H1 (cell line): ENCODE measurements at regions not wholly inside any gene's neighbourhood (a gene's known extent, or its start where the extent isn't known, plus 50 kb on each side); places are given as distances from the start of the nearest gene placed in this dataset.

ENCODE experiments used
- CTCF ChIA-PET: fragments of 300-600 bp; sonication (Branson Sonifier 250); formaldehyde crosslinking; loops from one replicate; lab custom pipeline; 2021; ENCODE audit not compliant: partially characterized antibody; lab: Charles Lee
- POLR2A ChIA-PET: fragments of 300-600 bp; sonication (Branson Sonifier 250); formaldehyde crosslinking; loops from one replicate; lab custom pipeline; 2021; ENCODE audit warnings: inconsistent platforms; ENCODE audit not compliant: partially characterized antibody; lab: Charles Lee
- DNase-seq, 2 experiments: peaks; one replicate each; pipeline versions ENCODE4 v3.0.0 to v3.0.0-alpha.2; 2010 to 2022; ENCODE audit warnings: low spot score in 2 of 2, low read depth in 1 of 2, mixed read lengths in 1 of 2
- FAIRE-seq: peaks from 2 replicates; lab custom pipeline; 2011; peaks lifted over from hg19 to GRCh38; lab: Jason Lieb, UNC
- H2AFZ ChIP-seq: 2 replicates; pipeline ENCODE4 v1.8.1; 2012; ENCODE audit warnings: low read length, inconsistent platforms
- H2AK5ac ChIP-seq: 2 replicates; pipeline ENCODE4 v1.6.1; 2013; ENCODE audit warnings: low read depth, low read length
- H2BK120ac ChIP-seq: replicated peaks from 2 replicates; pipeline ENCODE3; 2013; ENCODE audit warnings: low read depth, low read length, inconsistent platforms
- H2BK12ac ChIP-seq: 2 replicates; pipeline ENCODE4 v1.6.1; 2013; ENCODE audit warnings: low read depth, low read length
- H2BK15ac ChIP-seq: 2 replicates; pipeline ENCODE4 v1.6.1; 2013; ENCODE audit warnings: low read length
- H2BK20ac ChIP-seq: 2 replicates; pipeline ENCODE4 v1.6.1; 2013; ENCODE audit warnings: low read length
- H2BK5ac ChIP-seq: 2 replicates; pipeline ENCODE4 v1.6.1; 2013; ENCODE audit warnings: low read depth, low read length
- H3K14ac ChIP-seq: 2 replicates; pipeline ENCODE4 v1.6.1; 2013; ENCODE audit warnings: inconsistent platforms; ENCODE audit not compliant: insufficient read length
- H3K18ac ChIP-seq: 2 replicates; pipeline ENCODE4 v1.6.1; 2013; ENCODE audit warnings: low read length; ENCODE audit errors: extremely low read depth
- H3K23ac ChIP-seq: 2 replicates; pipeline ENCODE4 v1.6.1; 2013; ENCODE audit warnings: inconsistent platforms; ENCODE audit not compliant: insufficient read length
- H3K23me2 ChIP-seq: 2 replicates; pipeline ENCODE4 v1.6.1; 2013; ENCODE audit warnings: low read depth, low read length
- H3K27ac ChIP-seq: 2 replicates; pipeline ENCODE4 v1.6.1; 2011; ENCODE audit warnings: low read depth, low read length, inconsistent platforms
- H3K27me3 ChIP-seq, 4 experiments: replicated peaks in 1 of 4; 1 replicate in 1 of 4; 2 replicates in 3 of 4; pipeline versions ENCODE4 v1.6.1 to v1.8.1; 2011 to 2013; ENCODE audit warnings: low read length in 3 of 4, mild to moderate bottlenecking in 3 of 4, inconsistent platforms in 2 of 4, mixed read lengths in 2 of 4, moderate library complexity in 1 of 4; ENCODE audit not compliant: control insufficient read depth in 3 of 4, insufficient read depth in 3 of 4; ENCODE audit errors: extremely low read depth in 1 of 4
- H3K36me3 ChIP-seq, 4 experiments: 2 replicates each; pipeline versions ENCODE4 v1.6.1 to v1.8.1; 2011 to 2013; ENCODE audit warnings: mild to moderate bottlenecking in 4 of 4, low read length in 3 of 4, moderate library complexity in 2 of 4, control low read depth in 1 of 4, inconsistent platforms in 1 of 4; ENCODE audit not compliant: insufficient read depth in 4 of 4, control insufficient read depth in 2 of 4
- H3K4ac ChIP-seq: replicated peaks from 2 replicates; pipeline ENCODE3; 2013; ENCODE audit warnings: low read length, low read depth, mixed read lengths, inconsistent platforms; ENCODE audit not compliant: insufficient read length
- H3K4me1 ChIP-seq, 4 experiments: replicated peaks in 1 of 4; 1 replicate in 1 of 4; 2 replicates in 3 of 4; pipeline versions ENCODE4 v1.6.1 to v1.8.1; 2011 to 2013; ENCODE audit warnings: low read length in 3 of 4, inconsistent platforms in 2 of 4, mixed read lengths in 1 of 4; ENCODE audit not compliant: insufficient read depth in 4 of 4, control insufficient read depth in 3 of 4
- H3K4me2 ChIP-seq, 2 experiments: 2 replicates each; pipeline versions ENCODE4 v1.6.1 to v1.8.1; 2011 to 2013; ENCODE audit warnings: low read depth in 2 of 2, low read length in 2 of 2, control low read depth in 1 of 2, inconsistent platforms in 1 of 2, mild to moderate bottlenecking in 1 of 2; ENCODE audit not compliant: insufficient read depth in 1 of 2
- H3K4me3 ChIP-seq, 4 experiments: fragments of 200-600, 300-600 bp in 1 of 4; sonication (generic), shearing (Covaris generic), sonication (Bioruptor Twin) in 1 of 4; 2 replicates each; pipeline versions ENCODE4 v1.5.1 to v1.8.1; 2011 to 2016; ENCODE audit warnings: low read length in 4 of 4, low read depth in 3 of 4, control low read depth in 2 of 4, inconsistent platforms in 2 of 4, mild to moderate bottlenecking in 2 of 4, mixed read lengths in 1 of 4, moderate library complexity in 1 of 4; ENCODE audit not compliant: insufficient read depth in 2 of 4; ENCODE audit errors: extremely low read depth in 1 of 4
- H3K56ac ChIP-seq: replicated peaks from 2 replicates; pipeline ENCODE3; 2013; ENCODE audit warnings: low read depth, mild to moderate bottlenecking, mixed read lengths, low read length, inconsistent platforms; ENCODE audit not compliant: insufficient read length
- H3K79me1 ChIP-seq: 2 replicates; pipeline ENCODE4 v1.6.1; 2013; ENCODE audit warnings: low read depth, low read length, control low read depth
- H3K79me2 ChIP-seq, 2 experiments: 2 replicates each; pipeline versions ENCODE4 v1.6.1 to v1.8.1; 2012 to 2013; ENCODE audit warnings: low read length in 2 of 2, mild to moderate bottlenecking in 2 of 2, inconsistent platforms in 1 of 2; ENCODE audit not compliant: insufficient read depth in 2 of 2, control insufficient read depth in 1 of 2
- H3K9ac ChIP-seq, 4 experiments: replicated peaks in 1 of 4; 1 replicate in 1 of 4; 2 replicates in 3 of 4; pipeline versions ENCODE4 v1.6.1 to v1.8.1; 2011 to 2013; ENCODE audit warnings: low read depth in 3 of 4, low read length in 3 of 4, control low read depth in 2 of 4, mild to moderate bottlenecking in 2 of 4, moderate library complexity in 2 of 4, inconsistent platforms in 1 of 4; ENCODE audit errors: extremely low read depth in 1 of 4
- H3K9me3 ChIP-seq, 2 experiments: 2 replicates each; pipeline versions ENCODE4 v1.6.1 to v1.8.1; 2012 to 2013; ENCODE audit warnings: mild to moderate bottlenecking in 2 of 2, moderate library complexity in 2 of 2, control low read depth in 1 of 2, inconsistent platforms in 1 of 2, low read depth in 1 of 2, low read length in 1 of 2, mixed read lengths in 1 of 2; ENCODE audit not compliant: insufficient read depth in 2 of 2
- H4K20me1 ChIP-seq, 2 experiments: replicated peaks in 1 of 2; 2 replicates each; pipeline versions ENCODE3 to v1.8.1; 2011 to 2013; ENCODE audit warnings: inconsistent platforms in 2 of 2, low read length in 2 of 2, mild to moderate bottlenecking in 1 of 2; ENCODE audit not compliant: insufficient read depth in 2 of 2, control insufficient read depth in 1 of 2
- H4K5ac ChIP-seq: 2 replicates; pipeline ENCODE4 v1.6.1; 2013; ENCODE audit warnings: low read length, low read depth, mixed read lengths, inconsistent platforms; ENCODE audit not compliant: insufficient read length
- H4K8ac ChIP-seq: 2 replicates; pipeline ENCODE4 v1.8.0; 2013; ENCODE audit warnings: mild to moderate bottlenecking, moderate library complexity, low read length, inconsistent platforms; ENCODE audit not compliant: insufficient read depth; ENCODE audit errors: extremely low read depth
- H4K91ac ChIP-seq: replicated peaks from 2 replicates; pipeline ENCODE3; 2013; ENCODE audit warnings: low read length, mixed read lengths, inconsistent platforms; ENCODE audit not compliant: insufficient read length
- BACH1 ChIP-seq: IDR thresholded peaks from 2 replicates; pipeline ENCODE4 v1.6.1; 2012; ENCODE audit warnings: low read length, improper control_type of control experiment
- BCL11A ChIP-seq, 2 experiments: IDR thresholded peaks; one replicate each; pipeline ENCODE4 v1.6.1; 2011; ENCODE audit warnings: low read depth in 2 of 2, low read length in 2 of 2, mild to moderate bottlenecking in 2 of 2
- EZH2 ChIP-seq: fragments of 200-600 bp; sonication (generic); IDR thresholded peaks from 2 replicates; pipeline ENCODE4 v1.7.1; 2012; ENCODE audit warnings: low read depth, mild to moderate bottlenecking, moderate library complexity, low read length, inconsistent platforms; ENCODE audit not compliant: severe bottlenecking
- KDM5A ChIP-seq: fragments of 200-600 bp; IDR thresholded peaks from 2 replicates; pipeline ENCODE4 v1.7.1; 2012; ENCODE audit warnings: mild to moderate bottlenecking, low read length, inconsistent platforms, mixed read lengths
- WGBS, 2 experiments: shearing (Covaris generic) in 1 of 2; methylation state at CpG; one replicate each; pipeline versions ENCODE4 v1.1.6 to v1.1.7; 2013 to 2015; ENCODE audit warnings: low lambda C conversion rate in 2 of 2, mixed read lengths in 2 of 2, inconsistent platforms in 1 of 2, low coverage in 1 of 2, missing lambda C conversion rate in 1 of 2; ENCODE audit not compliant: insufficient replicate concordance in 2 of 2, insufficient coverage in 1 of 2, insufficient read length in 1 of 2; ENCODE audit errors: extremely low coverage in 1 of 2, missing lambda C conversion rate in 1 of 2; 5-methylcytosine and 5-hydroxymethylcytosine counted together

DNA sequence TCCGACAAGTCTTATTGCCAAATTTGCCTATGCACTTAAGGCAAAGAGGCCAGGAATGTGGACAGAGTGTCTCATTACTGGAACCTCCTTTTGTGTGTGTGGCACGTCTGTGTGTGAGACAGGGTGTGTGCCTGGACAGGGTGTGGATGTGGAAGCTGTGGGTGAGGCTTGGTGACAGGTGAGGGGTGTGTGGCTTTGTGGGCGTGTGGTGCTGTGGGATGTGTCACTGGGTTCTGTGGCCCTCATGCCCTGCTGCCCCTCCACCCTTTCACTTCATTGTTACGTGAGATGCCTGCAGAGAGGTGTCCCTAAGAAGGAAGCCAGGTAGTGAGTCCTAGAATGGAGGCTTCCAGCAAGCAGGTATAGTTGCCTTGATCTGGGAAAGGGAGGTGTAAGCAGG lies 244.0 kb upstream of the CHRNA7 start:
- DNase-seq: no peak
- H3K27me3 ChIP-seq: no peaks in the 10 kb centered on the region; a peak in 1 of 7 replicates
- WGBS, 2 experiments: 87% methylated on average over 4 of the region's 4 CpGs; no CpG with 5 or more reads in 1 of the 2 experiments
- H3K18ac ChIP-seq: no peak overlapping the region
- no peaks in the 10 kb centered on the region; the same call in 1 of the 2 replicates for H3K79me1 ChIP-seq
- no peak for FAIRE-seq
- no peak overlapping the region for H4K5ac ChIP-seq
- no peak overlapping the region; the same call in 1 of the 2 replicates for H2BK12ac ChIP-seq
- no peaks in the 10 kb centered on the region for H3K36me3 ChIP-seq
- no peak overlapping the region for H2BK120ac ChIP-seq
- H3K14ac ChIP-seq: no peak overlapping the region
- no peaks in the 10 kb centered on the region for H3K9me3 ChIP-seq
- no peak overlapping the region for H3K56ac ChIP-seq
- no peak overlapping the region for H3K4me3 ChIP-seq
- H3K4me1 ChIP-seq: peaks cover 0 to 7% (median 2%) of the 10 kb centered on the region in 4 experiments; a peak in 2 of 7 replicates
- H2AK5ac ChIP-seq: no peak overlapping the region; the same call in 1 of the 2 replicates
- TF ChIP-seq EZH2 (no peak), BCL11A (IDR thresholded peaks at IDR 0.05; ENCODE audit: low read depth in 2 of 2, low read length in 2 of 2) (no peak), BACH1 (no peak), KDM5A (no peak)
- H2BK15ac ChIP-seq: no peak overlapping the region
- H3K79me2 ChIP-seq: no peaks in the 10 kb centered on the region
- H2AFZ ChIP-seq: no peak overlapping the region
- no peak overlapping the region for H3K27ac ChIP-seq
- POLR2A ChIA-PET: no interaction called here
- H3K4ac ChIP-seq: no peak overlapping the region
- H3K23ac ChIP-seq: no peak overlapping the region
- H4K8ac ChIP-seq: no peak overlapping the region
- CTCF ChIA-PET: interaction anchor here (1.3 to 1.5 kb wide), 2 partner anchors 70 to 82 kb away, joined by 3 read pairs; no protein-coding TSS in a partner anchor
- no peak overlapping the region for H3K4me2 ChIP-seq
- H4K91ac ChIP-seq: no peak overlapping the region
- no peaks in the 10 kb centered on the region for H3K23me2 ChIP-seq
- H3K9ac ChIP-seq: no peak overlapping the region
- no peak overlapping the region for H2BK5ac ChIP-seq
- H2BK20ac ChIP-seq: no peak overlapping the region
- no peaks in the 10 kb centered on the region for H4K20me1 ChIP-seq
